Fibroblast of lung (primary cell): ENCODE measurements at regions not wholly inside any gene's neighbourhood (a gene's known extent, or its start where the extent isn't known, plus 50 kb on each side); places are given as distances from the start of the nearest gene placed in this dataset.

Experiments used
- EZH2 ChIP-seq: IDR thresholded peaks from 2 replicates; pipeline ENCODE4 v1.5.1; 2012; ENCODE audit warnings: low read length, control low read depth, mild to moderate bottlenecking; ENCODE audit errors: missing control alignments
- TF ChIP-seq, protein P1 (sequence below), 2 donors: IDR thresholded peaks in 1 of 2; conservative IDR thresholded peaks in 1 of 2; 1 replicate in 1 of 2; 2 replicates in 1 of 2; pipeline ENCODE4 v1.5.1; 2011 to 2012; ENCODE audit warnings: low read length in 2 of 2, control low read depth in 1 of 2, inconsistent platforms in 1 of 2, low read depth in 1 of 2, mild to moderate bottlenecking in 1 of 2

DNA sequence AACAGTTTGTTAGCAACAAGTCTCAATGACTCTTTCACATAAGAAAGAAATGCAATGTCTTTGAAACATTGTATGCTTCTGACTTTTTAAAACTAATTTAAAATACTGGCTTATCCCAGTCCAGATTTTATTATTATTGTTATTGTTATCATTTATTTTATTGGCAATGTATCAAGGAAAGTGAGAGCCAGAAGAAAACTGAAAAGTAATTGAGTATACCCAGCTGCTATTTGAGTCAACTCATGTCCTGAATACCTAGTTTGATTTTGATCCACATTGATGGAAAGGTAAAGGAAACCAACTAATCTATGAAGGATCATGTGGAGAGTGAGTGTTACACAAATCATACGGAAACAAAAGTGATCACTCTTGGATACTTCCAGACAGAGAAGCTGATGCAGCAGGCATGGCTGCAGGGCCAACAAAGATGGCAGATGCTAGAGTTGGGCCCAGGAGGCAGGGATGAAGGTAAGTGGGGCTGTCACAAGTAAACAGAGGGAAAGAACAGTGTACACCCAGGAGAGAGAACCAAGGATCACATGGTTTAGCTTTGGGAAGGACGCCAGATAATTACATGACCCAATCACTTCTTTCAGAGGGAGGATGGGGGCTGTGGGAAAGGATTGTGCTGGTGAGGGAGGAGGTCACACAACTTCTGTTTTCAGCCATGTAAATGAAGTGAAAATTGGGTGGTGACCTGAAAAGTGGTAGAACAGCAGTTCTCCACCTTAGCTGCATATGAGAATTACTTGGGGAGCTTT, 179.2 kb upstream of the NAMPT start:
- TF ChIP-seq EZH2 = no peak
- TF ChIP-seq, protein P1, sequence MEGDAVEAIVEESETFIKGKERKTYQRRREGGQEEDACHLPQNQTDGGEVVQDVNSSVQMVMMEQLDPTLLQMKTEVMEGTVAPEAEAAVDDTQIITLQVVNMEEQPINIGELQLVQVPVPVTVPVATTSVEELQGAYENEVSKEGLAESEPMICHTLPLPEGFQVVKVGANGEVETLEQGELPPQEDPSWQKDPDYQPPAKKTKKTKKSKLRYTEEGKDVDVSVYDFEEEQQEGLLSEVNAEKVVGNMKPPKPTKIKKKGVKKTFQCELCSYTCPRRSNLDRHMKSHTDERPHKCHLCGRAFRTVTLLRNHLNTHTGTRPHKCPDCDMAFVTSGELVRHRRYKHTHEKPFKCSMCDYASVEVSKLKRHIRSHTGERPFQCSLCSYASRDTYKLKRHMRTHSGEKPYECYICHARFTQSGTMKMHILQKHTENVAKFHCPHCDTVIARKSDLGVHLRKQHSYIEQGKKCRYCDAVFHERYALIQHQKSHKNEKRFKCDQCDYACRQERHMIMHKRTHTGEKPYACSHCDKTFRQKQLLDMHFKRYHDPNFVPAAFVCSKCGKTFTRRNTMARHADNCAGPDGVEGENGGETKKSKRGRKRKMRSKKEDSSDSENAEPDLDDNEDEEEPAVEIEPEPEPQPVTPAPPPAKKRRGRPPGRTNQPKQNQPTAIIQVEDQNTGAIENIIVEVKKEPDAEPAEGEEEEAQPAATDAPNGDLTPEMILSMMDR (conservative IDR thresholded peaks at IDR 0.05 in 1 of 2, IDR thresholded peaks at IDR 0.05 in 1 of 2; ENCODE audit: low read depth in 1 of 2, low read length in 2 of 2) = no peak
